Peyer's patch (tissue), 4 donors: ENCODE measurements at regions not wholly inside any gene's neighbourhood (a gene's known extent, or its start where the extent isn't known, plus 50 kb on each side); places are given as distances from the start of the nearest gene placed in this dataset.

Experiments
- POLR2A ChIP-seq, 2 donors: fragments of 450-650 bp; IDR thresholded peaks; one replicate each; pipeline ENCODE4 v1.5.1; 2017; ENCODE audit warnings: antibody characterized with exemption in 2 of 2, mild to moderate bottlenecking in 2 of 2, moderate library complexity in 2 of 2
- TF ChIP-seq, protein P1 (sequence below), 6 experiments: fragments of 450-650 bp in 4 of 6; fragments of 200-600 bp in 2 of 6; sonication (generic) in 1 of 6; IDR thresholded peaks; one replicate each; pipeline ENCODE4 v1.5.1; 2017 to 2019; ENCODE audit warnings: antibody characterized with exemption in 6 of 6, mild to moderate bottlenecking in 3 of 6, moderate library complexity in 1 of 6

- TF ChIP-seq, protein P1, sequence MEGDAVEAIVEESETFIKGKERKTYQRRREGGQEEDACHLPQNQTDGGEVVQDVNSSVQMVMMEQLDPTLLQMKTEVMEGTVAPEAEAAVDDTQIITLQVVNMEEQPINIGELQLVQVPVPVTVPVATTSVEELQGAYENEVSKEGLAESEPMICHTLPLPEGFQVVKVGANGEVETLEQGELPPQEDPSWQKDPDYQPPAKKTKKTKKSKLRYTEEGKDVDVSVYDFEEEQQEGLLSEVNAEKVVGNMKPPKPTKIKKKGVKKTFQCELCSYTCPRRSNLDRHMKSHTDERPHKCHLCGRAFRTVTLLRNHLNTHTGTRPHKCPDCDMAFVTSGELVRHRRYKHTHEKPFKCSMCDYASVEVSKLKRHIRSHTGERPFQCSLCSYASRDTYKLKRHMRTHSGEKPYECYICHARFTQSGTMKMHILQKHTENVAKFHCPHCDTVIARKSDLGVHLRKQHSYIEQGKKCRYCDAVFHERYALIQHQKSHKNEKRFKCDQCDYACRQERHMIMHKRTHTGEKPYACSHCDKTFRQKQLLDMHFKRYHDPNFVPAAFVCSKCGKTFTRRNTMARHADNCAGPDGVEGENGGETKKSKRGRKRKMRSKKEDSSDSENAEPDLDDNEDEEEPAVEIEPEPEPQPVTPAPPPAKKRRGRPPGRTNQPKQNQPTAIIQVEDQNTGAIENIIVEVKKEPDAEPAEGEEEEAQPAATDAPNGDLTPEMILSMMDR (IDR thresholded peaks at IDR 0.05), result no peak
- no peak for TF ChIP-seq POLR2A (IDR thresholded peaks at IDR 0.05)
These were observed 69.1 kb upstream of the EYA4 start for GRCh38 chr6:133171989-133172604.
